Uterus (tissue), 3 donors: ENCODE measurements at regions not wholly inside any gene's neighbourhood (a gene's known extent, or its start where the extent isn't known, plus 50 kb on each side); places are given as distances from the start of the nearest gene placed in this dataset.

Source experiments
- DNase-seq, 2 donors: peaks; one replicate each; pipeline ENCODE4 v3.0.0-alpha.2; 2019 to 2020
- H3K27ac ChIP-seq, 2 donors: fragments of 200-600 bp; sonication (generic); 1 replicate in 1 of 2; 2 replicates in 1 of 2; pipeline ENCODE4 v1.5.1; 2016 to 2018
- H3K27me3 ChIP-seq, 2 donors: fragments of 200-600 bp; sonication (generic); one replicate each; pipeline ENCODE4 v1.5.1; 2018 to 2019; ENCODE audit warnings: control low read depth in 1 of 2
- H3K36me3 ChIP-seq, 2 donors: fragments of 200-600 bp; sonication (generic); one replicate each; pipeline ENCODE4 v1.5.1; 2019; ENCODE audit warnings: control low read depth in 1 of 2
- H3K4me1 ChIP-seq, 2 donors: fragments of 200-600 bp; sonication (generic); one replicate each; pipeline ENCODE4 v1.5.1; 2018 to 2019; ENCODE audit warnings: control low read depth in 1 of 2
- H3K4me3 ChIP-seq, 2 donors: fragments of 200-600 bp; sonication (generic); 1 replicate in 1 of 2; 2 replicates in 1 of 2; pipeline ENCODE4 v1.5.1; 2018 to 2019; ENCODE audit warnings: mild to moderate bottlenecking in 1 of 2
- H3K9me3 ChIP-seq, 2 donors: fragments of 200-600 bp; sonication (generic); one replicate each; pipeline ENCODE4 v1.5.1; 2019; ENCODE audit warnings: control low read depth in 1 of 2
- CTCF ChIP-seq, 4 experiments: fragments of 200-600 bp in 2 of 4; fragments of 450-650 bp in 2 of 4; sonication (generic) in 2 of 4; IDR thresholded peaks; one replicate each; pipeline ENCODE4 v1.5.1; 2016 to 2019; ENCODE audit warnings: antibody characterized with exemption in 4 of 4, mild to moderate bottlenecking in 2 of 4, moderate library complexity in 1 of 4
- POLR2A ChIP-seq, 2 donors: fragments of 450-650 bp; IDR thresholded peaks; one replicate each; pipeline ENCODE4 v1.6.1; 2016; ENCODE audit warnings: antibody characterized with exemption in 2 of 2, mild to moderate bottlenecking in 1 of 2, moderate library complexity in 1 of 2
- intact Hi-C: fragments of 100-400 bp; cut with DNase I; formaldehyde crosslinking; loops from one replicate; pipeline ENCODE4 v1.15.1; 2023; ENCODE audit warnings: low total_unique reads
- donor health status: DM: yes; HTN: yes; CAD: no.

- Histone ChIP-seq H3K27me3 (no peaks in the 10 kb centered on the region), H3K4me3 (no peak overlapping the region), H3K9me3 (no peaks in the 10 kb centered on the region), H3K27ac (no peak overlapping the region), H3K4me1 (no peaks in the 10 kb centered on the region), H3K36me3 (no peaks in the 10 kb centered on the region)
- intact Hi-C loops = no loop called here
- no peak for TF ChIP-seq POLR2A (IDR thresholded peaks at IDR 0.05)
- no peak for TF ChIP-seq CTCF (IDR thresholded peaks at IDR 0.05)
- DNase-seq = no peak
Observed at GRCh38 chr9:1954238-1954637, 60.9 kb upstream of the SMARCA2 start.

GRCh38 chr9:1956958-1957357 lies 58.2 kb upstream of the SMARCA2 start:
- no peaks in the 10 kb centered on the region for H3K27me3 ChIP-seq
- no peaks in the 10 kb centered on the region for H3K9me3 ChIP-seq
- H3K4me1 ChIP-seq = no peaks in the 10 kb centered on the region
- H3K27ac ChIP-seq = no peak overlapping the region
- intact Hi-C loops = no loop called here
- TF ChIP-seq CTCF (IDR thresholded peaks at IDR 0.05) = no peak
- no peak for TF ChIP-seq POLR2A (IDR thresholded peaks at IDR 0.05)
- H3K36me3 ChIP-seq = no peaks in the 10 kb centered on the region
- no peak for DNase-seq
- no peak overlapping the region for H3K4me3 ChIP-seq

GRCh38 chr9:1957856-1958255 lies 57.3 kb upstream of the SMARCA2 start:
- no peaks in the 10 kb centered on the region for H3K4me1 ChIP-seq
- H3K27ac ChIP-seq = no peak overlapping the region
- H3K27me3 ChIP-seq = no peaks in the 10 kb centered on the region
- intact Hi-C loops = no loop called here
- no peaks in the 10 kb centered on the region for H3K9me3 ChIP-seq
- no peaks in the 10 kb centered on the region for H3K36me3 ChIP-seq
- no peak for TF ChIP-seq POLR2A (IDR thresholded peaks at IDR 0.05)
- no peak for DNase-seq
- no peak overlapping the region for H3K4me3 ChIP-seq

- TF ChIP-seq CTCF (IDR thresholded peaks at IDR 0.05) (no peak), POLR2A (IDR thresholded peaks at IDR 0.05) (no peak)
- H3K4me3 ChIP-seq = no peak overlapping the region
- no peaks in the 10 kb centered on the region for H3K4me1 ChIP-seq
- intact Hi-C loops = no loop called here
- no peaks in the 10 kb centered on the region for H3K27me3 ChIP-seq
- H3K27ac ChIP-seq = no peak overlapping the region
- no peaks in the 10 kb centered on the region for H3K9me3 ChIP-seq
- DNase-seq = no peak
- H3K36me3 ChIP-seq = no peaks in the 10 kb centered on the region
Observed at GRCh38 chr9:1959371-1959770, 55.8 kb upstream of the SMARCA2 start.

GRCh38 chr9:1960342-1961042 lies 54.7 kb upstream of the SMARCA2 start:
- no peak for DNase-seq
- Histone ChIP-seq H3K27me3 (no peaks in the 10 kb centered on the region), H3K27ac (no peak overlapping the region), H3K4me3 (no peak overlapping the region), H3K9me3 (no peaks in the 10 kb centered on the region), H3K4me1 (no peaks in the 10 kb centered on the region), H3K36me3 (no peaks in the 10 kb centered on the region)
- intact Hi-C loops = no loop called here
- TF ChIP-seq CTCF (IDR thresholded peaks at IDR 0.05) = no peak
- no peak for TF ChIP-seq POLR2A (IDR thresholded peaks at IDR 0.05)

- no peak for TF ChIP-seq POLR2A (IDR thresholded peaks at IDR 0.05)
- intact Hi-C loops = no loop called here
Observed at GRCh38 chr9:1962122-1962521, 53.0 kb upstream of the SMARCA2 start.

More at GRCh38 chr9:1962122-1962521, 53.0 kb upstream of the SMARCA2 start:
- H3K9me3 ChIP-seq = no peaks in the 10 kb centered on the region
- H3K4me3 ChIP-seq = no peak overlapping the region
- no peaks in the 10 kb centered on the region for H3K36me3 ChIP-seq
- no peaks in the 10 kb centered on the region for H3K27me3 ChIP-seq
- DNase-seq = no peak
- no peaks in the 10 kb centered on the region for H3K4me1 ChIP-seq
- H3K27ac ChIP-seq = no peak overlapping the region
